Hypothalamus (tissue), 51 donors: ENCODE measurements at regions not wholly inside any gene's neighbourhood (a gene's known extent, or its start where the extent isn't known, plus 50 kb on each side); places are given as distances from the start of the nearest gene placed in this dataset.
"Not testable (repeated sequence)": the region's sequence is repeated elsewhere in the genome, so short reads cannot be mapped to it uniquely, and the experiment has no call there.

Source experiments
- DNase-seq, 51 donors: peaks; one replicate each; lab custom pipeline; 2025; lab: John Stamatoyannopoulos, UW

DNA sequence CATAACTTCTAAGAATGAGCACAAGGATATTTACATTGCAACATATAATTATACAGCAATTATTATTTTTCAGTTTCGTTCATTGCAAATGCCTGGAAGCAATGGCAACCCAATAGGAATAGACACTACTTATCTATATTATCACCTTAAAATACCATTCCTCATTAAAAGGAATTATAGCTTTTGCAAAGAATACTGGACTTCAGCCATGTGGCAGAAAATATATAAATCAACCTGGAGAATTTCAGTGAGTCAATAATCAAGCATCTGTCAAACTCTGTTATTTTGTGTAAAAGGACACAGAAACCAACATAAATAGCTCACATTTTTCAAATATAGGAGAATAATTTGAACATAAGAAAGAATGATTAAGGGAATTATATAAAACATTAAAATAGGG, 96.1 kb upstream of the SEMA3C start:
- no peak for DNase-seq

GRCh38 chr7:81014266-81014665, 95.4 kb upstream of the SEMA3C start:
- no peak for DNase-seq

GRCh38 chr7:81013083-81013817, 94.4 kb upstream of the SEMA3C start:
- no peak for DNase-seq

- DNase-seq = no peak
Measured at GRCh38 chr7:81008901-81009300, 90.0 kb upstream of the SEMA3C start.

DNA sequence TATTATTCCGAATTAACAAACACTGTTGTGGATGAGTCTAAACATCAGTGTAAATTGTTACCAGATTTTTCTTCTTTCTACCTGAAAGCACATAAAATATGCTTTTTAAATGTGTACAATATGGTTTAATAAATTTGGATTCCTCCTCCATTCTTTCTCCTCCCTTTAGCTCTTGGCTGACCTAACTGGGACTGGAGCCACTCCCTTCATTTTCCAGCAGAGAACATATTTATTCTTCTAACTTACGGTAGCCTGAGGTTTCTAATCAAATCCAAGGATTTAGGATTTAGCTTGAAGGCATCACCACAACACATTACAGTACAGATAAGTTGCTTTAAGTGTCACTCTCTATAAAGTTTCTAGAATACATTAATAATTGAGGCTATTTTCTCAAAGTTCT, 88.2 kb upstream of the SEMA3C start:
- no peak for DNase-seq

DNA sequence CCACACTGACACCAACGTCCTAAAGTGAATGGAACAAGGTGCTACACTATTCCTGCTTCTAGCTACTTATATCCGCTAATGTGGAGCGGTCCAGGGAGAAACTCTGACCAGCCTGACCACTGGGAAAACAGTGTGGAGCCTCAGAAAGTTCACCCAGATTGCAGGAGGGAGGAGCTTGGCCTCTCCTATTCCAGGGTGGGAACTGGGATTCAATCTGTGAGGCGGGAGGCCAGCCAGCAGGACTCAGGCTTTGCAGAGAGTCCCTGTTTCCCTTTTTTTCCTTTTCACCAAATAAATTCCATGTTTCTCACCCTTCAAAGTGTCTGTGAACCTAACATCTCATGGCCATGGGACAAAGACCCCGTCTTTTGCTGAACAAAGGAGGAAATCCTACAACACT, 86.4 kb upstream of the SEMA3C start:
- no peak for DNase-seq

DNA sequence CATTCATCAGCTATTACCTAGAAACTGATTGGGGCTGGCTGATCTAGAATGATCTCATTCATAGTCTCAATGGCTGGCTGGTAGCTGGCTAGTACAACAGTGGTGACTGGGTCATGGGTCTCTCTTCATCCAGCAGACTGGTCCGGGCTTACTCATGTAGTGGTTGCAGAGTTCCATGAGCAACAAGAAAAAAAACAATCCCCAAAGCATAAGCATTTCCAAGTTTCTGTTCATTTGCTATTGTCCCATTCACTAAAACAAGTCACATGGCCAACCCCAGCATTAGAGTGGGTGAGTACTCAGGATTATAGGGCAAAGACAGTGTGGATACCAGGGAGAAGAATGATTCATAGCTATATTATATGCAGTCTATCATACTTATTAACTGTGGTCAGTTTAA, 85.2 kb upstream of the SEMA3C start:
- no peak for DNase-seq

- DNase-seq = no peak
Measured at GRCh38 chr7:81003326-81003725, 84.5 kb upstream of the SEMA3C start.

GRCh38 chr7:81002421-81002820, 83.6 kb upstream of the SEMA3C start:
- DNase-seq = no peak

DNA sequence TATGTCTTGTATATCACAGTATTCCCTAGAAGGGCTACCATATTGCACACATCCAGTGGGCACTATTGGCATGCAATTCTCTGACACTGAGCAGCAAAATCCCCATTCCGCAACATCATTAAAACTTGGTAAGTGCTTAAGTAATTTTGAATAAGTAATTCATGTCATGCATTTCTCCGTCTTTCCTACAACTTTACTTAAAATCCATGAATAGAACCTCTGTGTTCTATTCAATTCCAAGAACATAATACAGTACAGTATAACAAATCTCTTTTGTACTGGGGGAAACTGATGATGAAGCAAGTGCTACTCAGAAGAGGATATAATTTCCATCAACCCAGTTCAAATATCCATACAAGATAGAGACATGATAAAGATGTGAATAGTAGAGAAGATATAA, 80.9 kb upstream of the SEMA3C start:
- DNase-seq = no peak

DNA sequence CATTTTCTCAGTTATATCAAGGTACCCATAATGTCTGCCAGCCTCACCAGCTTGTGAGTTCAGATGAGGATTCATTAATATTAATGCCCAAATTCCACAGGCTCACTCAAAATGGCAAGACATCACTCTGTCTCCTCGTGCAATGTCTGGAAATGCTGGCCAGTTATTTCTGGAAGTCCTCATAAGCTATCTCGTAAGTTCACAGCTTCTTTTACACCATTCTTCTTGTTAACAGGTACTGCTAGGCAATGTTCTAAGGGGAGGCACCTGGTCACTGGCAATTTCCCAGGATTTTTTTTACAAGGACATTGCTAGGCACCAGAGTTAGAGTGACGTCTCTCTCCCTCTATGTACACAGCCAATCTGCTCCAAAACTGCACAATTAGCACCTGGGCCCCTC, 80.2 kb upstream of the SEMA3C start:
- DNase-seq = no peak

DNA sequence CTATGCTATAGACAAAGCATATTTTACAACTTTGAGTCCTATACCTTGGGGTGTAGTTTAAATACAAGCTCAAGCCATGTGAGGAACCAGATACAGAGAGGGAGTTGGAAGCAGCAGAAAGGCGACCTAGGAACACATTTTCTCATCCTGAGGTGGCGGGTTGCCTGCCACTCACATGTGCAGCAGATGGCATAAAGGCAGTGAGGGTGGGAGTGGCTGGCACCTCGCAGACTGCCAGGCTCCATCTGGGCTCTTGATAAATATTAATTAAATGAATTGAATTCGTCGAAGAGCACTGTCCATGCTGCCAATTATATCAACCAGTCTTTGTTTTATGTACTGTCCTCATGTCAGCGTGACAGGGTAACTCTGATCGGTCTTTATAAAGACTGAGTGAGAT, 79.0 kb upstream of the SEMA3C start:
- no peak for DNase-seq

- not testable (repeated sequence) for DNase-seq
Measured at GRCh38 chr7:80996236-80996635, 77.4 kb upstream of the SEMA3C start.

GRCh38 chr7:80991654-80992053, 72.8 kb upstream of the SEMA3C start:
- no peak for DNase-seq

DNA sequence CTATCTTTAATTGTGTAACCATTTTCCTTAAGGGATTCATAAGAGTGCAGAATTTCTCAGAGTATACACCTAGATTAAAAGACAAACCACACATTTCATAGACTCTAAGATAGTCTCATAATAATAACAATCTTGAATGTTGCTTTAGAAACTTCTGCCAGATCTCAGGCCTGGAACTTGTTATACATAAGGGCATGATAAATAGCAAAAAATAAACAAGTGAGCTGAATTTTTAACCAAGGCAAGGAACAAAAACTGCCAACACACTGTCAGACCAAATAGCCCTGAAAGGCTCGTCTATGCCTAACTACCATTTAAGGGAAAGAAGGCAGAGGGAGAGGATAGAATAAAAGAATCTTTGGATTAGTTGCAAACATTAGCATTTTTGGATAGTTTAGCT, 65.8 kb upstream of the SEMA3C start:
- no peak for DNase-seq

GRCh38 chr7:80981405-80981804, 62.6 kb upstream of the SEMA3C start:
- DNase-seq = no peak

GRCh38 chr7:80977751-80978150, 58.9 kb upstream of the SEMA3C start:
- no peak for DNase-seq

GRCh38 chr7:80974396-80975358, 55.8 kb upstream of the SEMA3C start:
- no peak for DNase-seq

DNA sequence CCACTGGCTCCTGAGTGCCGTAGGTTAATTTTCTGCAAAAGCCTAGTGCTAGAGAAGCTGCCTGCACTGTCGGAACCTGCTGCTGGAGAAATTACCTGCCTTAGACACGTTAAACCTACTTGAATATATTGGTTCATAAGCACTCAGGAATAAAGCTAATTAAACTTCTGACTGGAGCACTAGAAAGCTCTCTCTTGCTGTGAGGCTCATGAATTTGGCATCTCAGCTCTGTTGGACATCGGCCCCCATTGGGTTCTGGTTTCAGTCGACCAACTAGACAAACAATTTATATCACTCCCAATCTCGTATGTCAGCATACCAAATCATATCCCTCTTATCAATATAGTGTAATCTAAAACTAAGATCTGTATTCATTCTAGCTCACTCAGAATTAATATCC, 52.4 kb upstream of the SEMA3C start:
- no peak for DNase-seq
